NT2/D1 (cell line): ENCODE measurements at regions not wholly inside any gene's neighbourhood (a gene's known extent, or its start where the extent isn't known, plus 50 kb on each side); places are given as distances from the start of the nearest gene placed in this dataset.

ENCODE experiments used
- DNase-seq: peaks from one replicate; pipeline ENCODE4 v3.0.0-alpha.2; 2011; ENCODE audit warnings: low read depth, low spot score
- H3K27me3 ChIP-seq: 2 replicates; pipeline ENCODE4 v1.6.0; 2011; ENCODE audit warnings: mild to moderate bottlenecking; ENCODE audit not compliant: insufficient read length, insufficient read depth
- H3K36me3 ChIP-seq: 2 replicates; pipeline ENCODE4 v1.6.1; 2011; ENCODE audit warnings: mild to moderate bottlenecking, low read length, mixed read lengths; ENCODE audit not compliant: insufficient read depth, insufficient read length
- H3K4me1 ChIP-seq: 2 replicates; pipeline ENCODE4 v1.5.1; 2011; ENCODE audit not compliant: insufficient read depth, insufficient read length
- H3K4me3 ChIP-seq: 2 replicates; pipeline ENCODE4 v1.5.1; 2011; ENCODE audit warnings: low read depth; ENCODE audit not compliant: insufficient read length
- H3K9ac ChIP-seq: 2 replicates; pipeline ENCODE4 v1.6.0; 2011; ENCODE audit warnings: low read depth; ENCODE audit not compliant: insufficient read length
- H3K9me3 ChIP-seq: 2 replicates; pipeline ENCODE4 v1.5.1; 2011; ENCODE audit warnings: mild to moderate bottlenecking, low read length; ENCODE audit not compliant: insufficient read depth
- SUZ12 ChIP-seq: IDR thresholded peaks from 2 replicates; pipeline ENCODE4 v1.6.1; 2011; ENCODE audit not compliant: insufficient read length, insufficient read depth; ENCODE audit errors: extremely low read depth
- YY1 ChIP-seq: IDR thresholded peaks from 2 replicates; pipeline ENCODE4 v1.6.1; 2011; ENCODE audit not compliant: insufficient read length, insufficient read depth
- ZNF274 ChIP-seq: IDR thresholded peaks from 2 replicates; pipeline ENCODE4 v1.6.1; 2011; ENCODE audit warnings: mild to moderate bottlenecking, low read depth, low read length

GRCh38 chr22:47289336-47289985 lies 527.0 kb downstream of the TBC1D22A start:
- no peak overlapping the region for H3K4me3 ChIP-seq
- TF ChIP-seq ZNF274 (no peak), YY1 (no peak), SUZ12 (no peak)
- no peaks in the 10 kb centered on the region for H3K9me3 ChIP-seq
- peaks cover 3% of the 10 kb centered on the region for H3K4me1 ChIP-seq
- DNase-seq, result no peak
- H3K9ac ChIP-seq, result no peak overlapping the region
- H3K36me3 ChIP-seq, result no peaks in the 10 kb centered on the region
- H3K27me3 ChIP-seq, result no peaks in the 10 kb centered on the region

- Histone ChIP-seq H3K27me3 (no peaks in the 10 kb centered on the region), H3K9ac (no peak overlapping the region), H3K9me3 (no peaks in the 10 kb centered on the region), H3K36me3 (no peaks in the 10 kb centered on the region), H3K4me3 (no peak overlapping the region), H3K4me1 (peaks cover 3% of the 10 kb centered on the region)
- no peak for DNase-seq
- TF ChIP-seq SUZ12 (no peak), ZNF274 (no peak), YY1 (no peak)
Measured at GRCh38 chr22:47288680-47289079, 526.2 kb downstream of the TBC1D22A start.

- no peak for TF ChIP-seq YY1
- TF ChIP-seq SUZ12, result no peak
- TF ChIP-seq ZNF274, result no peak
- peaks cover 6% of the 10 kb centered on the region for H3K4me1 ChIP-seq
- H3K9ac ChIP-seq, result no peak overlapping the region
- H3K27me3 ChIP-seq, result no peaks in the 10 kb centered on the region
- H3K9me3 ChIP-seq, result no peaks in the 10 kb centered on the region
- DNase-seq, result no peak
- H3K36me3 ChIP-seq, result no peaks in the 10 kb centered on the region
- H3K4me3 ChIP-seq, result no peak overlapping the region
Measured at GRCh38 chr22:47287516-47287915, 525.1 kb downstream of the TBC1D22A start.

- H3K9ac ChIP-seq, result no peak overlapping the region
- H3K27me3 ChIP-seq, result no peaks in the 10 kb centered on the region
- DNase-seq, result no peak
- no peaks in the 10 kb centered on the region for H3K9me3 ChIP-seq
- H3K4me1 ChIP-seq, result peaks cover 6% of the 10 kb centered on the region
- H3K4me3 ChIP-seq, result no peak overlapping the region
- no peaks in the 10 kb centered on the region for H3K36me3 ChIP-seq
- TF ChIP-seq ZNF274 (no peak), SUZ12 (no peak), YY1 (no peak)
Measured at GRCh38 chr22:47286590-47286989, 524.1 kb downstream of the TBC1D22A start.

- Histone ChIP-seq H3K9me3 (no peaks in the 10 kb centered on the region), H3K9ac (no peak overlapping the region)
Measured at GRCh38 chr22:47285981-47286380, 523.5 kb downstream of the TBC1D22A start.

GRCh38 chr22:47284822-47285221 lies 522.4 kb downstream of the TBC1D22A start:
- no peak for DNase-seq
- no peak overlapping the region for H3K4me3 ChIP-seq
- no peaks in the 10 kb centered on the region for H3K36me3 ChIP-seq
- H3K4me1 ChIP-seq, result peaks cover 6% of the 10 kb centered on the region
- H3K9me3 ChIP-seq, result no peaks in the 10 kb centered on the region
- TF ChIP-seq YY1 (no peak), ZNF274 (no peak), SUZ12 (no peak)
- no peaks in the 10 kb centered on the region for H3K27me3 ChIP-seq
- H3K9ac ChIP-seq, result no peak overlapping the region

More at GRCh38 chr22:47285981-47286380, 523.5 kb downstream of the TBC1D22A start:
- TF ChIP-seq SUZ12 (no peak), ZNF274 (no peak), YY1 (no peak)
- no peaks in the 10 kb centered on the region for H3K36me3 ChIP-seq
- DNase-seq, result no peak
- H3K4me1 ChIP-seq, result peaks cover 6% of the 10 kb centered on the region
- no peak overlapping the region for H3K4me3 ChIP-seq
- H3K27me3 ChIP-seq, result no peaks in the 10 kb centered on the region

GRCh38 chr22:47284360-47284759 lies 521.9 kb downstream of the TBC1D22A start:
- no peak for DNase-seq
- no peak overlapping the region for H3K9ac ChIP-seq
- no peak overlapping the region for H3K4me3 ChIP-seq
- no peaks in the 10 kb centered on the region for H3K27me3 ChIP-seq
- TF ChIP-seq YY1, result no peak
- TF ChIP-seq ZNF274, result no peak
- TF ChIP-seq SUZ12, result no peak
- no peaks in the 10 kb centered on the region for H3K9me3 ChIP-seq
- no peaks in the 10 kb centered on the region for H3K36me3 ChIP-seq
- peaks cover 6% of the 10 kb centered on the region for H3K4me1 ChIP-seq
